GM12864 (cell line): ENCODE measurements at regions not wholly inside any gene's neighbourhood (a gene's known extent, or its start where the extent isn't known, plus 50 kb on each side); places are given as distances from the start of the nearest gene placed in this dataset.

Experiments used
- DNase-seq: peaks from one replicate; pipeline ENCODE4 v3.0.0-alpha.2; 2011; ENCODE audit warnings: low read depth
- H3K4me3 ChIP-seq: 2 replicates; pipeline ENCODE4 v1.5.1; 2011; ENCODE audit warnings: mild to moderate bottlenecking, low read depth, low read length, control low read depth
- CTCF ChIP-seq: IDR thresholded peaks from 2 replicates; pipeline ENCODE4 v1.5.1; 2011; ENCODE audit warnings: low read depth, mild to moderate bottlenecking, moderate library complexity, low read length, control low read depth, inconsistent platforms; ENCODE audit errors: missing control alignments

- H3K4me3 ChIP-seq: no peak overlapping the region
- DNase-seq: no peak
- no peak for TF ChIP-seq CTCF
Observed at GRCh38 chr1:79681382-79681781, 674.9 kb upstream of the ADGRL4 start.

DNA sequence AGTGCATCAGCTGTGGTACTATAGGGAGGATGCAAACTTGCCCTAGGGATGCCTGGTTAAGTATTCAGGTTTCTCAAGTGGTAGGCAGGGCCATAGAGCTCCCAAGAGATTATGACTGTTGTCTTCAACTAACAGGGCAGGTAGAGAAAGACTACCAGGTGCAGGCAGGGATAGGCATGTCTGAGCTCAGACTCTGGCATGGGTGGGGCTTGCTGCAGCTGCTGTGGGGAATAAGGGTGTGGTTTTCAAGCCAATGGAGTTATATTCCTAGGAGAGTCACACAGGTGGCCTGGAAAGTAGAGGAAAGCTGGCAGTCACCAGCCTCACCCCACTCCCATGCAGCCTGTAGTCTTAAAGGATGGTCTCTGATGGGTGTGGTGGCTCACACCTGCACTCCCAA, 673.4 kb upstream of the ADGRL4 start:
- no peak for DNase-seq
- H3K4me3 ChIP-seq: no peak overlapping the region
- TF ChIP-seq CTCF: no peak

- no peak overlapping the region for H3K4me3 ChIP-seq
- no peak for TF ChIP-seq CTCF
- peak; percentile 10 for DNase-seq
Observed at GRCh38 chr1:79667848-79668696, 661.5 kb upstream of the ADGRL4 start.

GRCh38 chr1:79667166-79667565, 660.6 kb upstream of the ADGRL4 start:
- no peak overlapping the region for H3K4me3 ChIP-seq
- DNase-seq: no peak
- no peak for TF ChIP-seq CTCF

GRCh38 chr1:79663916-79664315, 657.4 kb upstream of the ADGRL4 start:
- TF ChIP-seq CTCF: no peak
- DNase-seq: no peak
- no peak overlapping the region for H3K4me3 ChIP-seq

- no peak for TF ChIP-seq CTCF
- H3K4me3 ChIP-seq: no peak overlapping the region
- DNase-seq: no peak
Observed at GRCh38 chr1:79662596-79662995, 656.1 kb upstream of the ADGRL4 start.

DNA sequence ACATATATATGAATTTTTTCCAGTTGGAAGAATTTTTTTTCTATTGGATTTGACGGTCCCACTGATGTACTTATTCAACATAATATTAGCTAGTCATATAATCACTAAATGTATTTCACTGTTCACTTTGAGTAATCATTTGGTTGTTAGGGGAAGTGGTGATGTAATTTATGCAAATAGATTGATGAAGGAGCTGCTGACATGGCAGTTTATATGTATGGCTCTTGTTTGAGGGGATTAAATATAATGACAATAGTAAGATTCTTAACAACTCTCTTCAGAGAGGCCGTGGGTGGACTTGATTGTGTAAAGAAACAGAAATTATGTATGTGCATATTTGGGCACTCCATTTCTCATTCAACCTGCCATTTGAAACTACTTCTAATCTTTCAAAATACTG, 653.6 kb upstream of the ADGRL4 start:
- H3K4me3 ChIP-seq: no peak overlapping the region
- DNase-seq: no peak
- TF ChIP-seq CTCF: no peak
